ENCODE measurements at regions not wholly inside any gene's neighbourhood (a gene's known extent, or its start where the extent isn't known, plus 50 kb on each side); places are given as distances from the start of the nearest gene placed in this dataset.

DNA sequence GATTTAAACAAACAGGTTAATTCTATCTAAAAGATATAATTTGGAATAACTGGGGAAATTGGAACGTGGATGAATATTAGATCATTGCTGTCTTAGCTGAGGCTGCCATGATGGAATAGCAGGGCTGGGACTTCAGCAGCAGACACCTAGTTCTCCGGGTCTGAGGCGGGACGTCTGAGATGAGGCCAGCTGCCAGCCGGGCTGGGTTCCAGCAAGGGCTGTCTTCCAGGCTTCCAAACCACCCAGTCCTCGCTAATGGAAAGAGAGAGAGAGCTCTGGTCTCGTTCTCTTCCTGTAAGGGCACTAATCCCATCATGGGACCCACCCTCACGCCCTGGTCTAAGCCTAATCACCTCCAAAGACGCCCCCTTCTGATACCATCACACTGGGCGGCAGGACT is 85.7 kb downstream of the ADRA2C start:
- TF ChIP-seq CTCF (IDR thresholded peaks at IDR 0.05 in 2 of 3, conservative IDR thresholded peaks at IDR 0.05 in 1 of 3; ENCODE audit: control insufficient read depth in 2 of 3, extremely low read depth in 1 of 3, insufficient read depth in 1 of 3, low read depth in 3 of 3, low read length in 3 of 3) (no peak), SMAD1 (IDR thresholded peaks at IDR 0.05; ENCODE audit: low read depth, partially characterized antibody) (no peak)

All from GM12878 (cell line).